ENCODE measurements at regions not wholly inside any gene's neighbourhood (a gene's known extent, or its start where the extent isn't known, plus 50 kb on each side); places are given as distances from the start of the nearest gene placed in this dataset.

- no peak overlapping the region for H3K27ac ChIP-seq (ENCODE audit: low read depth in 2 of 2, low read length in 2 of 2)
- intact Hi-C loops (cut with DNase I): no loop called here
- H3K27me3 ChIP-seq (ENCODE audit: control insufficient read depth, insufficient read depth, low read length): no peaks in the 10 kb centered on the region
- no peak for TF ChIP-seq CTCF (IDR thresholded peaks at IDR 0.05; ENCODE audit: borderline replicate concordance, extremely low read depth, insufficient read depth)
- no peaks in the 10 kb centered on the region for H3K4me1 ChIP-seq (ENCODE audit: control insufficient read depth in 2 of 3, insufficient read depth in 2 of 3, low read depth in 1 of 3, low read length in 3 of 3)
- no peak overlapping the region for H3K9ac ChIP-seq (ENCODE audit: low read length in 3 of 3)
- no peak overlapping the region for H3K4me3 ChIP-seq (ENCODE audit: low read length in 3 of 3)
- no peaks in the 10 kb centered on the region for H3K36me3 ChIP-seq (ENCODE audit: control insufficient read depth in 2 of 3, insufficient read depth in 3 of 3, low read length in 3 of 3)
- no peaks in the 10 kb centered on the region for H3K9me3 ChIP-seq (ENCODE audit: control insufficient read depth in 2 of 3, insufficient read depth in 1 of 3, low read length in 3 of 3)
- no peak for FAIRE-seq
- no peak for DNase-seq
Observed at GRCh38 chr9:72471096-72471495, 50.3 kb upstream of the TMC1 start.

- H3K27me3 ChIP-seq (ENCODE audit: control insufficient read depth, insufficient read depth, low read length): no peaks in the 10 kb centered on the region
- no peak for TF ChIP-seq CTCF (IDR thresholded peaks at IDR 0.05; ENCODE audit: borderline replicate concordance, extremely low read depth, insufficient read depth)
- H3K9ac ChIP-seq (ENCODE audit: low read length in 3 of 3): no peak overlapping the region
- H3K9me3 ChIP-seq (ENCODE audit: control insufficient read depth in 2 of 3, insufficient read depth in 1 of 3, low read length in 3 of 3): no peaks in the 10 kb centered on the region
- no peak overlapping the region for H3K4me3 ChIP-seq (ENCODE audit: low read length in 3 of 3)
- no peak overlapping the region for H3K27ac ChIP-seq (ENCODE audit: low read depth in 2 of 2, low read length in 2 of 2)
- DNase-seq (no peak), FAIRE-seq (no peak)
- intact Hi-C loops (cut with DNase I): no loop called here
- peaks cover 0 to 14% (median 3%) of the 10 kb centered on the region in 3 donors for H3K4me1 ChIP-seq (ENCODE audit: control insufficient read depth in 2 of 3, insufficient read depth in 2 of 3, low read depth in 1 of 3, low read length in 3 of 3)
- no peaks in the 10 kb centered on the region for H3K36me3 ChIP-seq (ENCODE audit: control insufficient read depth in 2 of 3, insufficient read depth in 3 of 3, low read length in 3 of 3)
Observed at GRCh38 chr9:72467766-72468738, 53.4 kb upstream of the TMC1 start.

- intact Hi-C loops (cut with DNase I): no loop called here
- H3K36me3 ChIP-seq (ENCODE audit: control insufficient read depth in 2 of 3, insufficient read depth in 3 of 3, low read length in 3 of 3): no peaks in the 10 kb centered on the region
- DNase-seq (no peak), FAIRE-seq (no peak)
- H3K27ac ChIP-seq (ENCODE audit: low read depth in 2 of 2, low read length in 2 of 2): no peak overlapping the region
- H3K4me3 ChIP-seq (ENCODE audit: low read length in 3 of 3): no peak overlapping the region
- no peak for TF ChIP-seq CTCF (IDR thresholded peaks at IDR 0.05; ENCODE audit: borderline replicate concordance, extremely low read depth, insufficient read depth)
- H3K9ac ChIP-seq (ENCODE audit: low read length in 3 of 3): no peak overlapping the region
- no peaks in the 10 kb centered on the region for H3K27me3 ChIP-seq (ENCODE audit: control insufficient read depth, insufficient read depth, low read length)
- H3K9me3 ChIP-seq (ENCODE audit: control insufficient read depth in 2 of 3, insufficient read depth in 1 of 3, low read length in 3 of 3): no peaks in the 10 kb centered on the region
- H3K4me1 ChIP-seq (ENCODE audit: control insufficient read depth in 2 of 3, insufficient read depth in 2 of 3, low read depth in 1 of 3, low read length in 3 of 3): peaks cover 0 to 18% (median 3%) of the 10 kb centered on the region in 3 donors
Observed at GRCh38 chr9:72465593-72465984, 55.8 kb upstream of the TMC1 start.
